ENCODE measurements at regions not wholly inside any gene's neighbourhood (a gene's known extent, or its start where the extent isn't known, plus 50 kb on each side); places are given as distances from the start of the nearest gene placed in this dataset.

GRCh38 chr18:4817665-4818064 lies 362.6 kb upstream of the DLGAP1 start:
- H3K27ac ChIP-seq, result no peak overlapping the region
- no peak for DNase-seq
- intact Hi-C loops (cut with DNase I), result no loop called here
- no peak for ATAC-seq
- H3K36me3 ChIP-seq, result no peaks in the 10 kb centered on the region
- H3K4me1 ChIP-seq, result no peaks in the 10 kb centered on the region
- no peak for TF ChIP-seq POLR2A (IDR thresholded peaks at IDR 0.05)
- TF ChIP-seq, protein P1, sequence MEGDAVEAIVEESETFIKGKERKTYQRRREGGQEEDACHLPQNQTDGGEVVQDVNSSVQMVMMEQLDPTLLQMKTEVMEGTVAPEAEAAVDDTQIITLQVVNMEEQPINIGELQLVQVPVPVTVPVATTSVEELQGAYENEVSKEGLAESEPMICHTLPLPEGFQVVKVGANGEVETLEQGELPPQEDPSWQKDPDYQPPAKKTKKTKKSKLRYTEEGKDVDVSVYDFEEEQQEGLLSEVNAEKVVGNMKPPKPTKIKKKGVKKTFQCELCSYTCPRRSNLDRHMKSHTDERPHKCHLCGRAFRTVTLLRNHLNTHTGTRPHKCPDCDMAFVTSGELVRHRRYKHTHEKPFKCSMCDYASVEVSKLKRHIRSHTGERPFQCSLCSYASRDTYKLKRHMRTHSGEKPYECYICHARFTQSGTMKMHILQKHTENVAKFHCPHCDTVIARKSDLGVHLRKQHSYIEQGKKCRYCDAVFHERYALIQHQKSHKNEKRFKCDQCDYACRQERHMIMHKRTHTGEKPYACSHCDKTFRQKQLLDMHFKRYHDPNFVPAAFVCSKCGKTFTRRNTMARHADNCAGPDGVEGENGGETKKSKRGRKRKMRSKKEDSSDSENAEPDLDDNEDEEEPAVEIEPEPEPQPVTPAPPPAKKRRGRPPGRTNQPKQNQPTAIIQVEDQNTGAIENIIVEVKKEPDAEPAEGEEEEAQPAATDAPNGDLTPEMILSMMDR (IDR thresholded peaks at IDR 0.05), result no peak
- H3K27me3 ChIP-seq, result no peaks in the 10 kb centered on the region
- no peak overlapping the region for H3K4me3 ChIP-seq
- 61 to 80% (median 76%) methylated on average over 1 of the region's 1 CpG for WGBS, 4 donors
- H3K9me3 ChIP-seq, result peaks cover 0 to 5% (median 0%) of the 10 kb centered on the region in 12 donors

GRCh38 chr18:4813708-4814107 lies 358.6 kb upstream of the DLGAP1 start:
- Histone ChIP-seq H3K36me3 (no peaks in the 10 kb centered on the region), H3K27ac (no peak overlapping the region), H3K4me1 (no peaks in the 10 kb centered on the region), H3K27me3 (no peaks in the 10 kb centered on the region), H3K9me3 (peaks cover 0 to 5% (median 0%) of the 10 kb centered on the region in 12 donors), H3K4me3 (no peak overlapping the region)
- TF ChIP-seq, protein P1 (IDR thresholded peaks at IDR 0.05), result no peak
- no peak for TF ChIP-seq POLR2A (IDR thresholded peaks at IDR 0.05)
- 73 to 88% (median 81%) methylated on average over 2 of the region's 2 CpGs for WGBS, 4 donors
- intact Hi-C loops (cut with DNase I), result no loop called here
- DNase-seq (no peak), ATAC-seq (no peak)

DNA sequence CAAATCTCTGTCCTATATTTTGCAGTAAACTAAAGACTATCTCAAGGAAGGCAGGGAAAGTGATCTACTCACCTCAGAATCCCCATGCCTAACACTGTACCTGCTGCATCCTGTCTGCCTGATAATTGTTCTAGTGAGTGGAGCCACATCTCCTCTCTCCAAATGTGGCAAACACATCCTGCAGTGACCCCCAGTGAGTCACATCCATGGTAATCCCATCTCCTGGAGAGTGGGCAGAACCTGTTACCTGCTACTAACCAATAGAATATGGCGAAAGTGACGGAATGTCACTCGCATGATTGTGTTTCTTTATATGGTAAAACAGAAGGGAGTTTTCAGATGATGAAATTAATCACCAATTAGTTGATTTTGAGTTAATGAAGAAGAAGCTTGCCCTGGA lies 353.8 kb upstream of the DLGAP1 start:
- Histone ChIP-seq H3K9me3 (peaks cover 0 to 19% (median 3%) of the 10 kb centered on the region in 12 donors), H3K27me3 (no peaks in the 10 kb centered on the region), H3K4me3 (no peak overlapping the region), H3K4me1 (no peaks in the 10 kb centered on the region), H3K27ac (no peak overlapping the region), H3K36me3 (no peaks in the 10 kb centered on the region)
- 82 to 94% (median 86%) methylated on average over 3 of the region's 3 CpGs for WGBS, 4 donors
- intact Hi-C loops (cut with DNase I), result no loop called here
- DNase-seq, result no peak
- TF ChIP-seq POLR2A (IDR thresholded peaks at IDR 0.05), result no peak
- TF ChIP-seq, protein P1 (IDR thresholded peaks at IDR 0.05), result no peak
- ATAC-seq, result no peak

GRCh38 chr18:4807604-4808293 lies 352.6 kb upstream of the DLGAP1 start:
- H3K4me3 ChIP-seq, result no peak overlapping the region
- TF ChIP-seq, protein P1 (IDR thresholded peaks at IDR 0.05), result no peak
- no peak for TF ChIP-seq POLR2A (IDR thresholded peaks at IDR 0.05)
- WGBS, 4 donors, result 72 to 81% (median 76%) methylated on average over 18 of the region's 18 CpGs
- peak in 1 of 4 donors; percentile 20 for ATAC-seq
- H3K36me3 ChIP-seq, result no peaks in the 10 kb centered on the region
- no peaks in the 10 kb centered on the region for H3K27me3 ChIP-seq
- intact Hi-C loops (cut with DNase I), result no loop called here
- DNase-seq, result no peak
- peak overlapping the region in 1 of 12 donors; percentile 13 for H3K27ac ChIP-seq
- H3K9me3 ChIP-seq, result peaks cover 0 to 19% (median 3%) of the 10 kb centered on the region in 12 donors
- no peaks in the 10 kb centered on the region for H3K4me1 ChIP-seq
